Immature natural killer cell (primary cell): ENCODE measurements at regions not wholly inside any gene's neighbourhood (a gene's known extent, or its start where the extent isn't known, plus 50 kb on each side); places are given as distances from the start of the nearest gene placed in this dataset.
"Not testable (repeated sequence)": the region's sequence is repeated elsewhere in the genome, so short reads cannot be mapped to it uniquely, and the experiment has no call there.

Experiments used
- DNase-seq, 3 donors: peaks; one replicate each; pipeline ENCODE4 v3.0.0; 2022; ENCODE audit warnings: mixed read lengths in 1 of 3
- H3K27ac Mint-ChIP-seq, 6 donors: one replicate each; pipeline ENCODE4 v1.8.0; 2020; ENCODE audit warnings: mixed read lengths in 6 of 6, mild to moderate bottlenecking in 5 of 6, inconsistent platforms in 4 of 6, moderate library complexity in 3 of 6
- H3K27me3 Mint-ChIP-seq, 3 donors: one replicate each; pipeline ENCODE4 v1.8.0; 2020 to 2021; ENCODE audit warnings: low read depth in 3 of 3, mild to moderate bottlenecking in 3 of 3, mixed read lengths in 3 of 3, moderate library complexity in 3 of 3, inconsistent platforms in 1 of 3
- H3K36me3 Mint-ChIP-seq, 3 donors: one replicate each; pipeline ENCODE4 v1.8.0; 2020; ENCODE audit warnings: mixed read lengths in 3 of 3, inconsistent platforms in 2 of 3, mild to moderate bottlenecking in 2 of 3
- H3K4me1 Mint-ChIP-seq, 2 donors: one replicate each; pipeline ENCODE4 v1.8.0; 2020; ENCODE audit warnings: inconsistent platforms in 2 of 2, mild to moderate bottlenecking in 2 of 2, mixed read lengths in 2 of 2, moderate library complexity in 1 of 2
- H3K4me3 Mint-ChIP-seq, 5 donors: one replicate each; pipeline ENCODE4 v1.8.0; 2020; ENCODE audit warnings: mild to moderate bottlenecking in 5 of 5, mixed read lengths in 5 of 5, inconsistent platforms in 3 of 5, moderate library complexity in 3 of 5
- H3K9me3 Mint-ChIP-seq, 6 donors: one replicate each; pipeline ENCODE4 v1.8.0; 2020; ENCODE audit warnings: mild to moderate bottlenecking in 6 of 6, mixed read lengths in 6 of 6, inconsistent platforms in 4 of 6, moderate library complexity in 3 of 6

DNA sequence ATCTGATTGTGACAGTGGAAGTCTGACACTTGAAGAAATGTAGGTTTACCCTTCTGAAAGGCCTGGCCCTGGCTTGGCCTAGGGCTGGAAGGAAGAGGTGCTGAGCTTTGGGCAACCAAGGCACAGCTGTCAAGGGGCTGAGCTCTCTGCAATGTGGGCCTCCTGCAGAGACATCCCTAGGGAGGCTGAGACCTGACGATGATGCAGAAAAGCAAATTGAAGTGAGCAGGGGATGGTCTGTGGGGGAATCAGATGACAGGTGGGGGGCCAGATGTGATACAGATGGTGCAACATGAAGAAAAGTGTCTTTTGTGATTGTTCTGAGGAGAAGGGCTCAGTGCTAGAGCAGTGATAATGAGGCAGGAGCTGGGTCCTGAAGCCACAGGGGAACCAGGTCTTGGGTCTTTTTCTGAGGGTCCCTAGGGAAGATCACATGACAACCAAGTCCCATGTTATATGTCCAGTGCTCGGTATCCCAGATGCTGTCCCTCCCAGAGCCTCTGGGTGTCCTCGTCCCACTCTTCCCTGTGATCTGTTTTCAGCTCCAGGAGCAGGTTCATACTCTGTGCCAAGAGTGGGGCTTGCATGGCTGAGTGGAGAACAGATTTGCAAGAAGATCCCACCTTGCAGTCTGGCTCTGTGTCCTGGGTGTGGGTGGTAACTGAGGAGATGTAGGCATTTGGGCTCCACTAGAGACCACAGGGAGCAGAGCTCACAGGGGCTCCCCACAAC lies 79.9 kb upstream of the VPREB1 start:
- H3K4me1 Mint-ChIP-seq = peaks cover 17 to 21% of the 10 kb centered on the region in 2 donors
- no peak overlapping the region for H3K4me3 Mint-ChIP-seq
- DNase-seq = no peak
- H3K9me3 Mint-ChIP-seq = peaks cover 0 to 1% (median 0%) of the 10 kb centered on the region in 6 donors
- no peaks in the 10 kb centered on the region for H3K36me3 Mint-ChIP-seq
- peak overlapping the region in 1 of 6 donors; percentile 21 for H3K27ac Mint-ChIP-seq
- peaks cover 0 to 8% (median 3%) of the 10 kb centered on the region in 3 donors for H3K27me3 Mint-ChIP-seq

DNA sequence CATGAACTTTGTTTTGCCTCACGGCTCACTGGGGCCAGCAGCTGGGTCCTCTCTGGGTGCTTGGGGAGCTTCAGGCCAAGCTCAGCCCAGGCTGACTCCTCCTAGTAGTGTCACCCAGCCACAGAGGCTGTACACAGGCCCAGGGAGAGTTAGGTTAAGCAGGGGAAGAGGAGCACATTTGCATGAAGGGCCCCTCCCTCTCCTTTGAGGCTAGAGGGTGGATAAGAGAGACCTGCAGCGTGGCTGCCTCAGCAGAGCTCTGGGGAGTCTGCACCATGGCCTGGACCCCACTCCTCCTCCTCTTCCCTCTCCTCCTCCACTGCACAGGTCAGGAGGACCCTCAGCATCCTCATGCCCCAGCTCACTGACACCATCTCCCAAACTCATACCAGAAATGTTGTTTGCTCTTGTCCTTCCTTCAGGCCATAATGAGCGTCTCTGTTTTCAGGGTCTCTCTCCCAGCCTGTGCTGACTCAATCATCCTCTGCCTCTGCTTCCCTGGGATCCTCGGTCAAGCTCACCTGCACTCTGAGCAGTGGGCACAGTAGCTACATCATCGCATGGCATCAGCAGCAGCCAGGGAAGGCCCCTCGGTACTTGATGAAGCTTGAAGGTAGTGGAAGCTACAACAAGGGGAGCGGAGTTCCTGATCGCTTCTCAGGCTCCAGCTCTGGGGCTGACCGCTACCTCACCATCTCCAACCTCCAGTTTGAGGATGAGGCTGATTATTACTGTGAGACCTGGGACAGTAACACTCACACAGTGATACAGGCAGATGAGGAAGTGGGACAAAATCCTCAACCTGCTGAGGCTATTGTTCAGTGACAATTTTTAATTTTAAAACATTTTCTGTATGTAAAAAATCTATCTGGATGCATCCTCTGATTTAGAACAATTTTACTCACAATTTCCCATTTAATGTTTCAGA lies 82.4 kb upstream of the VPREB1 start:
- peaks cover 3 to 7% of the 10 kb centered on the region in 2 donors for H3K4me1 Mint-ChIP-seq
- no peak overlapping the region for H3K4me3 Mint-ChIP-seq
- no peak for DNase-seq
- peaks cover 0 to 11% (median 3%) of the 10 kb centered on the region in 3 donors for H3K27me3 Mint-ChIP-seq
- no peaks in the 10 kb centered on the region for H3K36me3 Mint-ChIP-seq
- H3K27ac Mint-ChIP-seq = no peak overlapping the region
- no peaks in the 10 kb centered on the region for H3K9me3 Mint-ChIP-seq

DNA sequence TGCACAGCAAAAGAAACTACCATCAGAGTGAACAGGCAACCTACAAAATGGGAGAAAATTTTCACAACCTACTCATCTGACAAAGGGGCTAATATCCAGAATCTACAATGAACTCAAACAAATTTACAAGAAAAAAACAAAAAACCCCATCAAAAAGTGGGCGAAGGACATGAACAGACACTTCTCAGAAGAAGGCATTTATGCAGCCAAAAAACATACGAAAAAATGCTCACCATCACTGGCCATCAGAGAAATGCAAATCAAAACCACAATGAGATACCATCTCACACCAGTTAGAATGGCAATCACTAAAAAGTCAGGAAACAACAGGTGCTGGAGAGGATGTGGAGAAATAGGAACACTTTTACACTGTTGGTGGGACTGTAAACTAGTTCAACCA lies 83.8 kb upstream of the VPREB1 start:
- H3K4me1 Mint-ChIP-seq, H3K9me3 Mint-ChIP-seq: not testable (repeated sequence)
- H3K27me3 Mint-ChIP-seq = peaks cover 0 to 11% (median 3%) of the 10 kb centered on the region in 3 donors

DNA sequence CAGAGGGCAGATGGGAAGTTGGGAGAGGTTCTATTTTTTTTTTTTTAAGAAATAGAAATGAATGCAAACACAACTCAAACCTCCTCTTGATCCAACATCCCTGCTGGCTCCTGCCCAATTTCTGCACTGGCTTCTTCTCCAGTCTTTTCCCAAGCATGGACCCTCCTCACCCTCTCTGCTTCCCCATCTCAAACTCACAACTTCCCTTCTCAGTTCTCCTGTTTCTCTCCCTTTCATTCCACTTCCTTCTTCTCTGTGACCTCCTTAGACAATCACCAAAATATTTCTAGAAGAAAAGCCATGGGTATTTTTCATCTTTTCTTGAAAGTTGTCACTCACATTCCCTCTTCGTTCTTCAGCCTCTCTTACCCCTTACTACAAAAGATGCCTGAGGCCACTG lies 85.2 kb upstream of the VPREB1 start:
- H3K4me3 Mint-ChIP-seq = no peak overlapping the region
- no peaks in the 10 kb centered on the region for H3K36me3 Mint-ChIP-seq
- DNase-seq = no peak
- H3K27me3 Mint-ChIP-seq = peaks cover 0 to 10% (median 3%) of the 10 kb centered on the region in 3 donors
- no peaks in the 10 kb centered on the region for H3K9me3 Mint-ChIP-seq
- peak overlapping the region in 1 of 6 donors; percentile 41 for H3K27ac Mint-ChIP-seq
- peaks cover 6 to 8% of the 10 kb centered on the region in 2 donors for H3K4me1 Mint-ChIP-seq

More for the DNA sequence above, 83.8 kb upstream of the VPREB1 start:
- H3K4me3 Mint-ChIP-seq, H3K27ac Mint-ChIP-seq, DNase-seq, H3K36me3 Mint-ChIP-seq: not testable (repeated sequence)

DNA sequence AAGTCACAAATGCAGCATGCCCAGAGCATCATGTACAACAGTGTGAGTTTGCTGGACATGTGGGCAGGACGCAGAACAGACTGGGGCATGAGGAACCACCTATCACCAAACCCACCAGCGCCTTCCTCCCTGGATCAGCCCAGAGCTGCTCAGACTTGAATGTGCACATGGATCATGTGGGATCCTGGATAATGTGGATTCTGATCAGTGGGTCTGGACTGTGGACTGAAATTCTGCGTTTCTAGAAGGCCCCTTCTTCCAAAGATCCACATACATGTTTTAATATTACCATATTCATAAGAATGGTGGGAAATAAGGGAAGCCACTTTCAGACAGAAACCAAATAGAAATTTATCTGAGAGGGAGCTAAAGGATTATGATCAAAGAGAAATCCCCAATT lies 85.6 kb upstream of the VPREB1 start:
- H3K36me3 Mint-ChIP-seq = no peaks in the 10 kb centered on the region
- peaks cover 0 to 8% (median 3%) of the 10 kb centered on the region in 3 donors for H3K27me3 Mint-ChIP-seq
- DNase-seq = no peak
- no peaks in the 10 kb centered on the region for H3K9me3 Mint-ChIP-seq
- H3K4me1 Mint-ChIP-seq = peaks cover 6 to 8% of the 10 kb centered on the region in 2 donors
- no peak overlapping the region for H3K4me3 Mint-ChIP-seq
- H3K27ac Mint-ChIP-seq = no peak overlapping the region

DNA sequence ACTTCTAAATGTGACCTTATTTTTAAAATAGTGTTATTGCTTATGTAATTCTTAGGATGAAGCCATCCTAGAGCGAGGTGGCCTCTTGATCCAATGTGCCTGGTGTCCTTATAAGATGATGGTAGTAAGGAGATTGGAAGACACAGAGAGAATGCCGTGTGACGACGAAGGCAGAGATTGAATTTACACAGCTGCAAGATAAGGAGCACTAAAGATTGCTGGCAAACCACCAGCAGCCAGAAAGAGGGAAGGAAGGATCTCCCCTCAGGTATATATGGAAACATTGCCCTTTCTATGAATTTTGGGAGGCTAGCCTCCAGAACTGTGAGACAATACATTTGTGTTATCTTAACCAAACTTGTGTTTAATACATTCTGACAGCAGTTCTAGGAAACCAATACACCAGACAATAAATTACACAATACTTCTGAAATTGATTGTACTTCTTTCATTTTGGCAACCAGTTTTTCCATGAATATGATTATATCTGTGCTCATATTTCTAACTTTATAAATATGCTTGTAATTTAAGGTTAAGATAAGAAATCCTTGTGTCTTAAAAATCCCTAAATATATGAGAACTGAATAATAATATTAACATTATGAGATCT lies 86.3 kb upstream of the VPREB1 start:
- Mint-ChIP-seq H3K9me3 (no peaks in the 10 kb centered on the region), H3K27me3 (peaks cover 0 to 8% (median 3%) of the 10 kb centered on the region in 3 donors), H3K36me3 (no peaks in the 10 kb centered on the region), H3K27ac (no peak overlapping the region), H3K4me1 (peaks cover 6 to 8% of the 10 kb centered on the region in 2 donors), H3K4me3 (no peak overlapping the region)
- no peak for DNase-seq

DNA sequence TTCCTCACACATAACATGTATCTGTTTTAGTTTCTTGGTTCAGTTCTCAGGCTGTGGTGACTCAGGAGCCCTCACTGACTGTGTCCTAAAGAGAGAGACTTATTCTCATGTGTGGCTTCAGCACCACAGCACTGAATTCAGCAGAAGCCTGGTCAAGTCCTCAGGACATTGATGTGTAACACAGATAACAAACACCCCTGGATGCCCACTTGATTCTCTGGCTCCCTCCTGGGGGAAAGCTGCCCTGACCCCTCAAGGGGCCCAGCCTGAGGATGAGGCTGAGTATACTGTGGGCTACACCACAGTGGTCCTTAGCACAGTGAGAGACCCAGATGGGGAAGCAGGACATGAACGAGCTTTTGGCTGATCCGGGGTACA lies 87.2 kb upstream of the VPREB1 start:
- Mint-ChIP-seq H3K4me1 (peaks cover 6 to 8% of the 10 kb centered on the region in 2 donors), H3K4me3 (no peak overlapping the region), H3K9me3 (no peaks in the 10 kb centered on the region), H3K27ac (peak overlapping the region in 1 of 6 donors; percentile 67), H3K36me3 (no peaks in the 10 kb centered on the region), H3K27me3 (peaks cover 0 to 11% (median 3%) of the 10 kb centered on the region in 3 donors)
- DNase-seq = no peak

DNA sequence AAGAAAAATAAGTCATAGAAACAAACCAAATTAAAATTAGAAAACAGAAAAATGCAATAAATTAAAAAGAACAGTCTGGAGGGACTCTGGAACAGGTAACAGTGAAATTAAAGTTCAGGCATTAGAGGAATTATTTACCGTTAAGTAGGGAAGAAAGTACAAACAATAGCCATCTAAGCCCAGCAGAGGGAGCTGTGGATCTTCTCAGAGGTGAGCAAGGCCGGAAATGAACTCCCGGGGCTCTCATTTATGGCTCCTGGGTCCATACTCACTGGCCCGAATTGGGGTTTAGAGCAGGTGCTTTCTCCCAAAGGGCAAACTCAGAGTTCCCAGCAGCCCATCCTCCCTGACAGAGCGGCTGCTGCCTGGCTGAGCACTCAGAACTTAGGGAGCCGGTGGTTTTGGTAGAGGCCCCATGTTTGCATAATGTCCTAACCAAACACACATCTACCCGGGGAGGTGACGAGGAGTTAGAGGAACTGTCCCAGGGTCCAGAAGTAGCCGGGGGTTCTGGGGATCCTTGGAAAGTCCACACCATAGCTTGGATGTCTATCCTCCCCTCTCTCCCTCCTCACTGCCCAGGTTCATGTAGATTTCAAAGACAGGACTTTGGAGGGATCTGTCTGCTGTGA lies 87.8 kb upstream of the VPREB1 start:
- H3K9me3 Mint-ChIP-seq = no peaks in the 10 kb centered on the region
- DNase-seq = peak; percentile 40 to 56 (median 52)
- H3K27ac Mint-ChIP-seq = peak overlapping the region in 2 of 6 donors; percentile 21 to 67
- H3K27me3 Mint-ChIP-seq = peaks cover 0 to 7% (median 0%) of the 10 kb centered on the region in 3 donors
- peak overlapping the region in 2 of 5 donors; percentile 10 to 12 for H3K4me3 Mint-ChIP-seq
- H3K36me3 Mint-ChIP-seq = no peaks in the 10 kb centered on the region
- peaks cover 6 to 8% of the 10 kb centered on the region in 2 donors for H3K4me1 Mint-ChIP-seq

DNA sequence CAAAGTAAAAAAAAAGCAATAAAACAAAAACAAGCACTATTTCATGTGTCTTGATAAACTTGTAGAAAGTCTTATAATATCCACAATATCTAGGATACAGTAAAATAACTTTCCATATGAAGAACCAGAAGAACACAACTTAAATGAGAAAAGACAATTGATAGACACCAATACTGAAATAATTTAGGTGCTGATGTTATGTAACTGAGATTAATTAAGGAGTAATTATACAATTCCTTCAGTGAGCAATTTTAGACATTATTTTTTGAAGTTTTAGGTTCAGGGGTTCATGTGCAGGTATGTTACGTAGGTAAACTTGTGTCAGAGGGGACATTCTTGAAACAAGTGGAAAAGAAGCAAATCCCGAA lies 88.3 kb upstream of the VPREB1 start:
- H3K27ac Mint-ChIP-seq = no peak overlapping the region
- H3K36me3 Mint-ChIP-seq = no peaks in the 10 kb centered on the region
- H3K9me3 Mint-ChIP-seq = no peaks in the 10 kb centered on the region
- no peak overlapping the region for H3K4me3 Mint-ChIP-seq
- H3K4me1 Mint-ChIP-seq = peaks cover 6 to 8% of the 10 kb centered on the region in 2 donors
- H3K27me3 Mint-ChIP-seq = peaks cover 0 to 7% (median 0%) of the 10 kb centered on the region in 3 donors
- no peak for DNase-seq

DNA sequence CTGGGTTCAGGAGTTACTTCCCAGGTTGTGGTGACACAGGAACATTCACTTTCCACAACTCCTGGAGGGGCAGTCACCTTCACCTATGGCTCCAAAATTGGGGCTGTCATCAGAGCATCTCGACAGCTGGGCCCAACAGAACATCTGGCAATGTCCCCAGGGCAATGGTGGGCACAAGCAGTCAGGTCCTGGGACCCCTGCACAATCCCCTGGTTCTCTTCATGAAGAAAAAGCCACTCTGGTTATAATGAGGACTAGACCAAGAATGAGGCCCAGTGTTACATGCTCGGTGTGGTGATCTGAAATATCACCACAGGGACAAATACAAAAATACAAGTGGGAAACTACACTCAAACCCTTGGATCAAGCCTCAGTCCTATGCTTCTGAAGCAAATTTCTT lies 89.0 kb upstream of the VPREB1 start:
- no peak for DNase-seq
- Mint-ChIP-seq H3K27ac (no peak overlapping the region), H3K27me3 (peaks cover 0 to 7% (median 0%) of the 10 kb centered on the region in 3 donors), H3K36me3 (no peaks in the 10 kb centered on the region), H3K4me3 (no peak overlapping the region), H3K9me3 (no peaks in the 10 kb centered on the region), H3K4me1 (peaks cover 6 to 8% of the 10 kb centered on the region in 2 donors)

DNA sequence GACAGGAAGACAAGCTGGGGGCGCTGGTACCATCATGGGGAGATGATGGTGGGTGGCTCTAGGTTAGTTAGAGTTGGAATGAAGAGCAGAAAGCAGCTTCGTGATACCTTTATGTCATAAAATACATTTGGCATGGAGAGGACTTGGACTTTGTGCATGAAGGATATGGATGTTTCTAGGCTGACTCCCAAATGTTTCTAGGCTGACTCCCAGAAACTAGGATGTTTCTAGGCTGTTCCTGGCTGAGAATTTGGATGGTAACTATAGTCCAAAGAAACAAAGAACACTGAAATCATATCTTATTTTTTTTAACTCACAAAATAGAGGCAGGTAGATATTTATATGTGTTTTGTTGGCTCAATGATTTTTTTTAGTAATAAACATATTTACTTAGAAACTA lies 89.4 kb upstream of the VPREB1 start:
- H3K4me1 Mint-ChIP-seq = peaks cover 6 to 8% of the 10 kb centered on the region in 2 donors
- H3K9me3 Mint-ChIP-seq = no peaks in the 10 kb centered on the region
- no peaks in the 10 kb centered on the region for H3K36me3 Mint-ChIP-seq
- H3K27ac Mint-ChIP-seq = no peak overlapping the region
- H3K27me3 Mint-ChIP-seq = peaks cover 0 to 7% (median 0%) of the 10 kb centered on the region in 3 donors
- H3K4me3 Mint-ChIP-seq = no peak overlapping the region
- DNase-seq = no peak

DNA sequence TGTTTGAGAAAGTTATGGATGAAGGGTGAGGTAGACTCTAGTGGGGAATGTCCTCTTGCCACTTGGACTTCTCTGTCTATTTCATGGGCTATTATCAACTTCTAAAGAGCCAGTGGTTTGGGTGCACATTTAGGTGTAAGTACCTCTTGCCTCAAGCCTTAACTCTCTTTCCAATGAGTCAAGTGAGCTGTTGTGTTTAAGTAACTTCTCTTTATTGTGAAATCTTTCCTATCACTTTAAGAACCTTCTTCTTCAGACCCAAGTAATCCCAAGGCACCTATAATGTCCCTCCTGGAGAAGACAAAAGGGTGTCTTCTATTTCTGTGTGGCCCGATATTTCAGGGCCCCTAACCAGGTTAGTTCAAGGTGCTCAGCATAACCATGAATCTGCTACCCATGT lies 90.5 kb upstream of the VPREB1 start:
- Mint-ChIP-seq H3K4me1 (peaks cover 6 to 8% of the 10 kb centered on the region in 2 donors), H3K27me3 (peaks cover 0 to 3% (median 3%) of the 10 kb centered on the region in 3 donors), H3K27ac (no peak overlapping the region), H3K9me3 (no peaks in the 10 kb centered on the region), H3K36me3 (no peaks in the 10 kb centered on the region), H3K4me3 (no peak overlapping the region)
- no peak for DNase-seq

DNA sequence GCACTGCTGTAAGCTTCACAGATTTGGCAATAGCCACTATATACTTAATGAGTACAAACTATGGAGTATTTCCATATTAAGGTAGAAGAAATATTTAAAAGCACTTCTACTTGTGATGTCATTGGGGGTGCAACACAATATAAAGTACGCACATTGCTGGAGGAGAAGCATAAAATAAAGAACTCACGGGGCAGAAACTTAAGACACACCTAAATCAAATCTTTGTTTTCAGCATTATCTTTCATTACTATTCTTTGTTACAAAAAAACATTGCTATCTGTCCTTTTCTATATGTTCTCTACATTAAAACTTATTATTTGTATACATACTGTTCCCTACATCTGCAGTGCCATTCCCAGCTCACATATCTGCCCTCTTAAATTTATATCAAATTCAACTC lies 93.3 kb upstream of the VPREB1 start:
- no peaks in the 10 kb centered on the region for H3K36me3 Mint-ChIP-seq
- H3K27ac Mint-ChIP-seq = no peak overlapping the region
- peaks cover 0 to 14% (median 3%) of the 10 kb centered on the region in 3 donors for H3K27me3 Mint-ChIP-seq
- no peaks in the 10 kb centered on the region for H3K9me3 Mint-ChIP-seq
- no peak overlapping the region for H3K4me3 Mint-ChIP-seq
- no peak for DNase-seq
- H3K4me1 Mint-ChIP-seq = no peaks in the 10 kb centered on the region
